HCT116 (cell line): ENCODE measurements at regions not wholly inside any gene's neighbourhood (a gene's known extent, or its start where the extent isn't known, plus 50 kb on each side); places are given as distances from the start of the nearest gene placed in this dataset.
A peak's percentile ranks its signal among the peaks of the same experiment; 100 is the strongest.

Experiments used
- ATAC-seq: fragments of 200-7000 bp; cut with Tn5 transposase; 2 replicates; pipeline ENCODE4 v1.9.1; 2020; ENCODE audit warnings: mild to moderate bottlenecking, moderate library complexity
- BruUV-seq: library from RNA; stranded (reverse); fragments of 400-500 nt; replicated peaks from 2 replicates; lab custom pipeline; 2021; lab: Mats Ljungman, UMichigan
- CTCF ChIA-PET: fragments of 300-600 bp; sonication (Branson Sonifier 250); formaldehyde crosslinking; loops from one replicate; lab custom pipeline; 2021; ENCODE audit warnings: antibody characterized with exemption; lab: Charles Lee
- POLR2A ChIA-PET: fragments of 300-600, 350-600 bp; sonication (Branson Sonifier 250); formaldehyde crosslinking; loops from one replicate; lab custom pipeline; 2021; ENCODE audit warnings: antibody characterized with exemption; lab: Charles Lee
- RAD21 ChIA-PET, 2 experiments: fragments of 300-600 bp; sonication (Branson Sonifier 250); formaldehyde crosslinking; loops; one replicate each; lab custom pipeline; 2023; ENCODE audit warnings: low total read pairs in 2 of 2; ENCODE audit not compliant: uncharacterized antibody in 2 of 2, unreplicated experiment in 2 of 2, low non-redundant PET in 1 of 2; lab: Charles Lee
- DNase-seq: peaks from one replicate; pipeline ENCODE4 v3.0.0-alpha.2; 2010; ENCODE audit warnings: low read depth, low spot score
- H2AFZ ChIP-seq: fragments of 200-600 bp; shearing (Covaris generic), sonication (generic); 2 replicates; pipeline ENCODE4 v1.6.1; 2017; ENCODE audit warnings: low read depth, mixed run types, mixed read lengths, antibody characterized with exemption, low read length; ENCODE audit not compliant: poor library complexity, severe bottlenecking
- H3K27ac ChIP-seq: 2 replicates; pipeline ENCODE4 v1.5.1; 2012; ENCODE audit warnings: low read depth, low read length
- H3K27me3 ChIP-seq: fragments of 200-600 bp; sonication (generic); 2 replicates; pipeline ENCODE4 v1.6.1; 2016; ENCODE audit warnings: mixed run types, low read length, mixed read lengths; ENCODE audit not compliant: insufficient read depth
- H3K36me3 ChIP-seq, 2 experiments: fragments of 200-500 bp in 1 of 2; fragments of 200-600 bp in 1 of 2; sonication (Bioruptor generic) in 1 of 2; sonication (generic) in 1 of 2; 2 replicates each; pipeline versions ENCODE4 v1.5.1 to v1.6.1; 2014 to 2016; ENCODE audit warnings: low read length in 2 of 2, inconsistent platforms in 1 of 2, mixed read lengths in 1 of 2, mixed run types in 1 of 2; ENCODE audit not compliant: insufficient read depth in 2 of 2, control insufficient read depth in 1 of 2
- H3K4me1 ChIP-seq, 2 experiments: fragments of 200-600 bp in 1 of 2; sonication (generic) in 1 of 2; 2 replicates each; pipeline versions ENCODE4 v1.5.1 to v1.6.1; 2012 to 2017; ENCODE audit warnings: low read length in 2 of 2, inconsistent platforms in 1 of 2, mild to moderate bottlenecking in 1 of 2, mixed read lengths in 1 of 2, mixed run types in 1 of 2, moderate library complexity in 1 of 2; ENCODE audit not compliant: insufficient read depth in 2 of 2, control insufficient read depth in 1 of 2
- H3K4me2 ChIP-seq: fragments of 200-600 bp; sonication (generic); 2 replicates; pipeline ENCODE4 v1.6.1; 2017; ENCODE audit warnings: mixed run types, low read length, mixed read lengths
- H3K4me3 ChIP-seq, 2 experiments: fragments of 200-600 bp in 1 of 2; sonication (generic) in 1 of 2; replicated peaks in 1 of 2; 2 replicates each; pipeline ENCODE4 v1.5.1; 2011 to 2016; ENCODE audit warnings: low read length in 2 of 2, control low read depth in 1 of 2, low read depth in 1 of 2, mild to moderate bottlenecking in 1 of 2, mixed read lengths in 1 of 2, mixed run types in 1 of 2
- H3K79me2 ChIP-seq: fragments of 200-600 bp; sonication (generic); 2 replicates; pipeline ENCODE4 v1.6.1; 2017; ENCODE audit warnings: mild to moderate bottlenecking, mixed run types, low read length, moderate library complexity, mixed read lengths; ENCODE audit not compliant: insufficient read depth
- H3K9ac ChIP-seq: fragments of 200-600 bp; sonication (generic); 2 replicates; pipeline ENCODE4 v1.6.1; 2016; ENCODE audit warnings: low read length, mixed read lengths
- H3K9me2 ChIP-seq: fragments of 200-600 bp; sonication (generic), shearing (Covaris generic); 2 replicates; pipeline ENCODE4 v1.6.1; 2017; ENCODE audit warnings: mixed run types, mild to moderate bottlenecking, moderate library complexity; ENCODE audit not compliant: insufficient read depth
- H3K9me3 ChIP-seq, 2 experiments: fragments of 200-500 bp in 1 of 2; fragments of 200-600 bp in 1 of 2; sonication (Bioruptor generic) in 1 of 2; sonication (generic) in 1 of 2; 2 replicates each; pipeline ENCODE4 v1.6.1; 2014 to 2017; ENCODE audit warnings: low read length in 2 of 2, mixed read lengths in 2 of 2, inconsistent platforms in 1 of 2, low read depth in 1 of 2, mild to moderate bottlenecking in 1 of 2, mixed run types in 1 of 2, moderate library complexity in 1 of 2; ENCODE audit not compliant: control insufficient read depth in 1 of 2, insufficient read depth in 1 of 2
- H4K20me1 ChIP-seq: fragments of 200-600 bp; sonication (generic), shearing (Covaris generic); 2 replicates; pipeline ENCODE4 v1.6.1; 2017; ENCODE audit warnings: mixed run types, mild to moderate bottlenecking, moderate library complexity; ENCODE audit not compliant: insufficient read depth
- CBX3 ChIP-seq: IDR thresholded peaks from 2 replicates; pipeline ENCODE4 v1.6.1; 2012; ENCODE audit warnings: low read depth
- CEBPB ChIP-seq: IDR thresholded peaks from 2 replicates; pipeline ENCODE4 v1.6.1; 2012; ENCODE audit warnings: low read depth
- EGR1 ChIP-seq: IDR thresholded peaks from 2 replicates; pipeline ENCODE4 v1.6.1; 2012; ENCODE audit warnings: low read depth
- EZH2 ChIP-seq: fragments of 200-600 bp; sonication (generic); IDR thresholded peaks from 2 replicates; pipeline ENCODE4 v1.6.1; 2017; ENCODE audit warnings: antibody characterized with exemption, mixed run types
- EZH2phosphoT487 ChIP-seq: fragments of 200-600 bp; IDR thresholded peaks from 2 replicates; pipeline ENCODE4 v1.6.1; 2018; ENCODE audit warnings: antibody characterized with exemption, borderline replicate concordance
- FOSL1 ChIP-seq: IDR thresholded peaks from 2 replicates; pipeline ENCODE4 v1.6.1; 2012; ENCODE audit warnings: low read depth
- MAX ChIP-seq: IDR thresholded peaks from 2 replicates; pipeline ENCODE4 v1.6.1; 2012
- POLR2AphosphoS5 ChIP-seq: IDR thresholded peaks from 2 replicates; pipeline ENCODE4 v1.6.1; 2011; ENCODE audit warnings: mild to moderate bottlenecking, low read depth, low read length, moderate library complexity
- RAD21 ChIP-seq: IDR thresholded peaks from 2 replicates; pipeline ENCODE4 v1.6.1; 2012; ENCODE audit warnings: low read depth, mild to moderate bottlenecking
- REST ChIP-seq: IDR thresholded peaks from 2 replicates; pipeline ENCODE4 v1.6.1; 2012; ENCODE audit warnings: low read depth
- ZBTB33 ChIP-seq: IDR thresholded peaks from 2 replicates; pipeline ENCODE4 v1.6.1; 2011; ENCODE audit warnings: mild to moderate bottlenecking, low read length, moderate library complexity; ENCODE audit not compliant: insufficient replicate concordance; ENCODE audit errors: extremely low read depth
- intact Hi-C: fragments of 100-400 bp; cut with micrococcal nuclease; formaldehyde crosslinking; loops from 2 replicates; pipeline ENCODE4 v1.10.0; 2022

GRCh38 chr2:84314901-84315330, 144.2 kb downstream of the SUCLG1 start (continued):
- TF ChIP-seq EGR1, result no peak
- no peak; the same call in 1 of the 2 replicates for TF ChIP-seq REST
- no peak for TF ChIP-seq POLR2AphosphoS5
- no peak for TF ChIP-seq EZH2
- TF ChIP-seq CEBPB, result no peak
- TF ChIP-seq RAD21, result peak; percentile 96
- no peak for TF ChIP-seq EZH2phosphoT487

- ChIA-PET CTCF (interaction anchor here (1.2 to 1.9 kb wide), 7 partner anchors 10 to 611 kb away, joined by 3 to 13 read pairs (median 4); no protein-coding TSS in a partner anchor), RAD21 (no interaction called here)
- TF ChIP-seq CBX3, result no peak
- TF ChIP-seq FOSL1, result no peak
- no peak for TF ChIP-seq ZBTB33
- no peak for TF ChIP-seq MAX
Observed at GRCh38 chr2:84314250-84314649, 144.8 kb downstream of the SUCLG1 start.

More at GRCh38 chr2:84314250-84314649, 144.8 kb downstream of the SUCLG1 start:
- ATAC-seq (no peak), DNase-seq (no peak)
- peak overlapping the region; percentile 63 for H2AFZ ChIP-seq
- no TSS peak for BruUV-seq
- no peak overlapping the region for H3K9ac ChIP-seq
- POLR2A ChIA-PET, result no interaction called here
- H3K27ac ChIP-seq, result no peak overlapping the region
- no peaks in the 10 kb centered on the region for H3K9me2 ChIP-seq
- no peaks in the 10 kb centered on the region for H3K4me1 ChIP-seq
- no peak overlapping the region for H3K4me3 ChIP-seq
- no peak overlapping the region for H3K4me2 ChIP-seq
- intact Hi-C loops, result no loop called here
- no peaks in the 10 kb centered on the region for H3K27me3 ChIP-seq
- H3K9me3 ChIP-seq, result no peaks in the 10 kb centered on the region
- no peaks in the 10 kb centered on the region for H4K20me1 ChIP-seq
- H3K79me2 ChIP-seq, result no peaks in the 10 kb centered on the region
- H3K36me3 ChIP-seq, result no peaks in the 10 kb centered on the region
